ENCODE measurements at regions not wholly inside any gene's neighbourhood (a gene's known extent, or its start where the extent isn't known, plus 50 kb on each side); places are given as distances from the start of the nearest gene placed in this dataset.

GRCh38 chr9:115328677-115329076 is 210.7 kb upstream of the TNC start:
- no TSS peak for BruUV-seq (replicated peaks)
- H3K36me3 ChIP-seq (replicated peaks in 1 of 2; ENCODE audit: control insufficient read depth in 1 of 2, insufficient read depth in 2 of 2, low read length in 2 of 2): no peaks in the 10 kb centered on the region
- no peaks in the 10 kb centered on the region for H3K27me3 ChIP-seq (ENCODE audit: control insufficient read depth in 1 of 2, insufficient read depth in 2 of 2, low read length in 2 of 2)
- intact Hi-C loops (cut with micrococcal nuclease; ENCODE audit: unreplicated experiment): no loop called here
- ChIA-PET CTCF (ENCODE audit: low intra/inter-chr PET ratio, low total read pairs) (no interaction called here), POLR2A (no interaction called here)
- H3K9me3 ChIP-seq (ENCODE audit: low read length): no peaks in the 10 kb centered on the region
- H3K27ac ChIP-seq (ENCODE audit: extremely low read length, insufficient read depth, low read length): no peak overlapping the region
- no peak overlapping the region for H3K4me2 ChIP-seq (ENCODE audit: low read depth, low read length)
- no peak for TF ChIP-seq HMGA1 (CRISPR knock-in tag; conservative IDR thresholded peaks at IDR 0.05)
- no peak for TF ChIP-seq PAWR (CRISPR knock-in tag; IDR thresholded peaks at IDR 0.05; ENCODE audit: borderline replicate concordance)
- TF ChIP-seq SP5 (CRISPR knock-in tag; IDR thresholded peaks at IDR 0.05; ENCODE audit: borderline replicate concordance, low read depth): no peak
- TF ChIP-seq SNRNP70 (IDR thresholded peaks at IDR 0.05; ENCODE audit: low read depth, low read length): no peak
- TF ChIP-seq ZBTB3 (CRISPR knock-in tag; IDR thresholded peaks at IDR 0.05; ENCODE audit: borderline replicate concordance, low read depth): no peak
- no peak for TF ChIP-seq PHF5A (CRISPR knock-in tag; IDR thresholded peaks at IDR 0.05; ENCODE audit: low read depth, unreplicated experiment)
- TF ChIP-seq ZFP82 (CRISPR knock-in tag; IDR thresholded peaks at IDR 0.05; ENCODE audit: borderline replicate concordance): no peak
- TF ChIP-seq SNAPC2 (CRISPR knock-in tag; IDR thresholded peaks at IDR 0.05): no peak
- TF ChIP-seq ZFX (CRISPR knock-in tag; IDR thresholded peaks at IDR 0.05; ENCODE audit: low read depth): no peak
- no peak for TF ChIP-seq BRD4 (CRISPR knock-in tag; IDR thresholded peaks at IDR 0.05)
- no peak for TF ChIP-seq KLF6 (CRISPR knock-in tag; IDR thresholded peaks at IDR 0.05)
- no peak for TF ChIP-seq SIN3B (IDR thresholded peaks at IDR 0.05; ENCODE audit: low read length)
- no peak for TF ChIP-seq ATF6 (CRISPR knock-in tag; conservative IDR thresholded peaks at IDR 0.05)
- no peak for TF ChIP-seq RELA (CRISPR knock-in tag; IDR thresholded peaks at IDR 0.05)
- TF ChIP-seq NR3C1 (CRISPR knock-in tag; IDR thresholded peaks at IDR 0.05): no peak
- no peak overlapping the region for H2AFZ ChIP-seq (ENCODE audit: low read length)
- no peak overlapping the region for H3K4me3 ChIP-seq (replicated peaks in 1 of 3; ENCODE audit: insufficient read depth in 1 of 3, low read depth in 2 of 3, low read length in 3 of 3)
- DNase-seq (ENCODE audit: low spot score): no peak
- in situ Hi-C loops (cut with HindIII; ENCODE audit: extremely low pct_ligation_motif_present, low pct_unique_long_range_greater_than_20kb): no loop called here
- H3K9ac ChIP-seq (ENCODE audit: insufficient read depth, low read depth, low read length): no peak overlapping the region
- ATAC-seq: no peak
- FAIRE-seq: no peak
- no peaks in the 10 kb centered on the region for H3K4me1 ChIP-seq (ENCODE audit: insufficient read depth, low read length)
- H3K79me2 ChIP-seq (ENCODE audit: insufficient read depth, low read length): no peaks in the 10 kb centered on the region
- no peaks in the 10 kb centered on the region for H4K20me1 ChIP-seq (ENCODE audit: insufficient read depth, low read length)
